Panc1 (cell line): ENCODE measurements at regions not wholly inside any gene's neighbourhood (a gene's known extent, or its start where the extent isn't known, plus 50 kb on each side); places are given as distances from the start of the nearest gene placed in this dataset.

Source experiments
- CTCF ChIP-seq: fragments of 450-650 bp; IDR thresholded peaks from 2 replicates; pipeline ENCODE4 v1.5.1; 2017; ENCODE audit warnings: mild to moderate bottlenecking
- POLR2AphosphoS5 ChIP-seq: IDR thresholded peaks from 2 replicates; pipeline ENCODE4 v1.6.1; 2012; ENCODE audit warnings: mild to moderate bottlenecking, low read depth, low read length, moderate library complexity
- REST ChIP-seq, 2 experiments: IDR thresholded peaks; 2 replicates each; pipeline ENCODE4 v1.6.1; 2011 to 2012; ENCODE audit warnings: low read depth in 2 of 2, control low read depth in 1 of 2, low read length in 1 of 2, mild to moderate bottlenecking in 1 of 2, moderate library complexity in 1 of 2; ENCODE audit not compliant: insufficient read depth in 1 of 2

- TF ChIP-seq CTCF (no peak), POLR2AphosphoS5 (no peak), REST (IDR thresholded peaks at IDR 0.05; ENCODE audit: insufficient read depth in 1 of 2, low read depth in 2 of 2, low read length in 1 of 2) (no peak)
These were observed 86.3 kb upstream of the ADRA2C start for GRCh38 chr4:3679851-3680311.
